Aorta (tissue), 5 donors: ENCODE measurements at regions not wholly inside any gene's neighbourhood (a gene's known extent, or its start where the extent isn't known, plus 50 kb on each side); places are given as distances from the start of the nearest gene placed in this dataset.

Experiments
- ATAC-seq: fragments of 200-7000 bp; cut with Tn5 transposase; one replicate; pipeline ENCODE4 v1.9.1; 2022; ENCODE audit warnings: moderate library complexity; ENCODE audit not compliant: low FRiP score
- DNase-seq, 2 donors: peaks; one replicate each; pipeline ENCODE4 v3.0.0-alpha.2; 2020
- H3K27ac ChIP-seq, 2 donors: one replicate each; pipeline ENCODE4 v1.5.1; 2013; ENCODE audit warnings: low read length in 2 of 2, mild to moderate bottlenecking in 2 of 2, moderate library complexity in 2 of 2, control low read depth in 1 of 2, inconsistent platforms in 1 of 2, low read depth in 1 of 2
- H3K27me3 ChIP-seq, 2 donors: one replicate each; pipeline ENCODE4 v1.6.1; 2013; ENCODE audit warnings: control low read depth in 1 of 2, low read length in 1 of 2, mild to moderate bottlenecking in 1 of 2, moderate library complexity in 1 of 2; ENCODE audit not compliant: insufficient read depth in 2 of 2, control insufficient read depth in 1 of 2
- H3K36me3 ChIP-seq, 2 donors: one replicate each; pipeline ENCODE4 v1.6.1; 2013; ENCODE audit warnings: control low read depth in 1 of 2, low read length in 1 of 2, mild to moderate bottlenecking in 1 of 2; ENCODE audit not compliant: insufficient read depth in 2 of 2, control insufficient read depth in 1 of 2
- H3K4me1 ChIP-seq, 2 donors: one replicate each; pipeline ENCODE4 v1.6.1; 2013; ENCODE audit warnings: low read length in 2 of 2, control low read depth in 1 of 2, mild to moderate bottlenecking in 1 of 2, moderate library complexity in 1 of 2; ENCODE audit not compliant: insufficient read depth in 2 of 2, control insufficient read depth in 1 of 2
- H3K4me3 ChIP-seq, 2 donors: one replicate each; pipeline ENCODE4 v1.5.1; 2013; ENCODE audit warnings: low read length in 2 of 2, control low read depth in 1 of 2, mild to moderate bottlenecking in 1 of 2
- H3K9me3 ChIP-seq: one replicate; pipeline ENCODE4 v1.6.1; 2013; ENCODE audit warnings: mild to moderate bottlenecking, low read length; ENCODE audit not compliant: control insufficient read depth
- WGBS, 2 donors: extraction: QIAGEN DNeasy Blood & Tissue Kit; methylation state at CpG; one replicate each; pipeline ENCODE4 v1.1.7; 2013; 5-methylcytosine and 5-hydroxymethylcytosine counted together
- intact Hi-C, 2 donors: fragments of 100-400 bp; cut with DNase I; formaldehyde crosslinking; loops; one replicate each; pipeline versions ENCODE4 v1.14.2 to v1.15.0; 2022
- donor health status: healthy with polysubstance abuse.
- donor health status: Bipolar disorder and iron deficiency.
- donor health status: DM: no; HTN: no; CAD: no.
- donor health status: DM: no; HTN: no; CAD: no.
- donor health status: DM: yes; HTN: yes; CAD: no.

GRCh38 chr22:49068861-49069500 is 758.7 kb downstream of the BRD1 start:
- DNase-seq (no peak), ATAC-seq (no peak)
- WGBS, 2 donors = 89 to 90% methylated on average over 15 of the region's 15 CpGs
- Histone ChIP-seq H3K9me3 (no peaks in the 10 kb centered on the region), H3K36me3 (no peaks in the 10 kb centered on the region), H3K27ac (no peak overlapping the region), H3K4me1 (no peaks in the 10 kb centered on the region), H3K4me3 (no peak overlapping the region), H3K27me3 (no peaks in the 10 kb centered on the region)
- intact Hi-C loops = no loop called here

GRCh38 chr22:49067504-49067903 is 760.2 kb downstream of the BRD1 start:
- Histone ChIP-seq H3K9me3 (no peaks in the 10 kb centered on the region), H3K27ac (no peak overlapping the region)
- intact Hi-C loops = no loop called here

GRCh38 chr22:49066619-49067018 is 761.1 kb downstream of the BRD1 start:
- Histone ChIP-seq H3K27ac (no peak overlapping the region), H3K9me3 (no peaks in the 10 kb centered on the region), H3K36me3 (no peaks in the 10 kb centered on the region), H3K4me1 (no peaks in the 10 kb centered on the region), H3K4me3 (no peak overlapping the region), H3K27me3 (no peaks in the 10 kb centered on the region)
- 4 to 9% methylated on average over 9 of the region's 9 CpGs for WGBS, 2 donors
- intact Hi-C loops = no loop called here
- DNase-seq (no peak), ATAC-seq (no peak)

More at GRCh38 chr22:49067504-49067903, 760.2 kb downstream of the BRD1 start:
- Histone ChIP-seq H3K4me1 (no peaks in the 10 kb centered on the region), H3K36me3 (no peaks in the 10 kb centered on the region), H3K4me3 (no peak overlapping the region), H3K27me3 (no peaks in the 10 kb centered on the region)
- no peak for DNase-seq
- 97 to 98% methylated on average over 4 of the region's 4 CpGs for WGBS, 2 donors
- no peak for ATAC-seq

- H3K4me1 ChIP-seq = no peaks in the 10 kb centered on the region
- WGBS, 2 donors = 63 to 71% methylated on average over 7 of the region's 7 CpGs
- intact Hi-C loops = no loop called here
- ATAC-seq = no peak
- DNase-seq = no peak
- H3K36me3 ChIP-seq = no peaks in the 10 kb centered on the region
- H3K4me3 ChIP-seq = no peak overlapping the region
- H3K27ac ChIP-seq = no peak overlapping the region
- no peaks in the 10 kb centered on the region for H3K27me3 ChIP-seq
- H3K9me3 ChIP-seq = no peaks in the 10 kb centered on the region
Measured at GRCh38 chr22:49064836-49065235, 762.8 kb downstream of the BRD1 start.

- no peaks in the 10 kb centered on the region for H3K9me3 ChIP-seq
- no peak overlapping the region for H3K4me3 ChIP-seq
- H3K36me3 ChIP-seq = no peaks in the 10 kb centered on the region
- intact Hi-C loops = no loop called here
- no peak for DNase-seq
- ATAC-seq = no peak
- H3K27ac ChIP-seq = no peak overlapping the region
- H3K27me3 ChIP-seq = no peaks in the 10 kb centered on the region
- no peaks in the 10 kb centered on the region for H3K4me1 ChIP-seq
- 80 to 84% methylated on average over 4 of the region's 4 CpGs for WGBS, 2 donors
Measured at GRCh38 chr22:49063545-49063890, 764.2 kb downstream of the BRD1 start.

- no peak for ATAC-seq
- DNase-seq = no peak
- no peaks in the 10 kb centered on the region for H3K9me3 ChIP-seq
- 84 to 86% methylated on average over 12 of the region's 12 CpGs for WGBS, 2 donors
- no peaks in the 10 kb centered on the region for H3K4me1 ChIP-seq
- no peaks in the 10 kb centered on the region for H3K27me3 ChIP-seq
- no peak overlapping the region for H3K4me3 ChIP-seq
- intact Hi-C loops = no loop called here
- H3K27ac ChIP-seq = no peak overlapping the region
- H3K36me3 ChIP-seq = no peaks in the 10 kb centered on the region
Measured at GRCh38 chr22:49062802-49063544, 764.7 kb downstream of the BRD1 start.

- ATAC-seq (no peak), DNase-seq (no peak)
- no peak overlapping the region for H3K4me3 ChIP-seq
- H3K4me1 ChIP-seq = no peaks in the 10 kb centered on the region
- intact Hi-C loops = no loop called here
- no peaks in the 10 kb centered on the region for H3K36me3 ChIP-seq
- 93 to 95% methylated on average over 17 of the region's 17 CpGs for WGBS, 2 donors
- H3K27ac ChIP-seq = no peak overlapping the region
- no peaks in the 10 kb centered on the region for H3K27me3 ChIP-seq
- no peaks in the 10 kb centered on the region for H3K9me3 ChIP-seq
Measured at GRCh38 chr22:49062155-49062801, 765.4 kb downstream of the BRD1 start.

- 81 to 84% methylated on average over 7 of the region's 7 CpGs for WGBS, 2 donors
- H3K4me3 ChIP-seq = no peak overlapping the region
- no peaks in the 10 kb centered on the region for H3K27me3 ChIP-seq
- DNase-seq (no peak), ATAC-seq (no peak)
- intact Hi-C loops = no loop called here
- no peak overlapping the region for H3K27ac ChIP-seq
- no peaks in the 10 kb centered on the region for H3K36me3 ChIP-seq
- no peaks in the 10 kb centered on the region for H3K4me1 ChIP-seq
- no peaks in the 10 kb centered on the region for H3K9me3 ChIP-seq
Measured at GRCh38 chr22:49057910-49058309, 769.8 kb downstream of the BRD1 start.

GRCh38 chr22:49056301-49056700 is 771.4 kb downstream of the BRD1 start:
- ATAC-seq = no peak
- Histone ChIP-seq H3K4me3 (no peak overlapping the region), H3K27me3 (no peaks in the 10 kb centered on the region), H3K9me3 (no peaks in the 10 kb centered on the region), H3K4me1 (no peaks in the 10 kb centered on the region), H3K27ac (no peak overlapping the region), H3K36me3 (no peaks in the 10 kb centered on the region)
- 93 to 96% methylated on average over 4 of the region's 4 CpGs for WGBS, 2 donors
- intact Hi-C loops = no loop called here
- DNase-seq = no peak
